OCI-LY1 (cell line): ENCODE measurements at regions not wholly inside any gene's neighbourhood (a gene's known extent, or its start where the extent isn't known, plus 50 kb on each side); places are given as distances from the start of the nearest gene placed in this dataset.

Source experiments
- CTCF ChIP-seq: fragments of 200-600 bp; sonication (generic), shearing (Covaris generic); IDR thresholded peaks from 2 replicates; pipeline ENCODE4 v1.5.1; 2017; ENCODE audit warnings: mild to moderate bottlenecking, antibody characterized with exemption, low read length, moderate library complexity, mixed read lengths
- EZH2 ChIP-seq: fragments of 200-600 bp; sonication (generic), shearing (Covaris generic); IDR thresholded peaks from 2 replicates; pipeline ENCODE4 v1.8.0; 2017; ENCODE audit warnings: borderline replicate concordance, mixed run types, mild to moderate bottlenecking, antibody characterized with exemption, low read length, moderate library complexity, mixed read lengths

GRCh38 chr21:26284531-26284930 lies 114.0 kb upstream of the APP start:
- TF ChIP-seq CTCF (no peak), EZH2 (no peak)
